Sigmoid colon (tissue), 4 donors: ENCODE measurements at regions not wholly inside any gene's neighbourhood (a gene's known extent, or its start where the extent isn't known, plus 50 kb on each side); places are given as distances from the start of the nearest gene placed in this dataset.

Source experiments
- EP300 ChIP-seq, 4 donors: sonication (generic); formaldehyde crosslinking; IDR thresholded peaks; one replicate each; pipeline ENCODE4 v1.6.1; 2017; ENCODE audit warnings: antibody characterized with exemption in 4 of 4
- TF ChIP-seq, protein P1 (sequence below), 4 experiments: fragments of 450-650 bp in 3 of 4; fragments of 200-600 bp in 1 of 4; IDR thresholded peaks; one replicate each; pipeline ENCODE4 v1.5.1; 2016 to 2019; ENCODE audit warnings: antibody characterized with exemption in 4 of 4, mild to moderate bottlenecking in 3 of 4, moderate library complexity in 2 of 4

DNA sequence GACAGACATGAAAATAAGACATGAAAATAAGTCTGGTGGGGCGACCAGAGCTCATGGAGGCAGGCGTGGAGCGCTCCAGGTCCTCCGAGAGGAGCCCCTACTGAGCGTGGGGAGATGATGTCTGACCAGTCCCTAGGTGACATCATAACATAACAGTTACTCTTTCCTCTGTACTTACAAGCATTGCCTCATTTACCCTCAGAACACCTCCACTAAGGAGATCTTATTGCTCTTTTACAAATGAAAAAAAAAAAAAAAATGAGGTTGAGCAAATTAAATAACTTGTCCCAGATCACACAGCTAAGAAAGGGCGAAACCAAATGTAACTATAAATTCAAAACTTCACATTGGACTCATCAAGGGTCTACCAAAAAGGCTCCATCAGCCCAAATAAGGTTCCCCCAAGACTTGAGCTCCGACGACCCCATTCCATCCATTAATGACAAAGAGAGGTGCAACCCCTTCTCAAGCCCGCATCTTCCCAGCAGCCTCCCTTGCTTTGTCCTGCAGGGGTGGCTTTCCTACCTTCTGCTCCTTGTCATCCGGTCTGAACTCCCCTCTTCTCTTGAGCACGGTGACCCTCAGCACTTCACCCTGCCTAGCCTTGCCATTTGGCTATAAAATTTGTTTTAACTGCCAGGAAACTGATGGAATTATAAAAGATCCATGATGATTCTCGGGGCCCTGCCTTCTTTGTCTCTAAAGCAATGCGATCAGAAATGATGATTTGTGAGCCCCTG, 246.7 kb downstream of the DHX15 start:
- no peak for TF ChIP-seq EP300 (IDR thresholded peaks at IDR 0.05)
- TF ChIP-seq, protein P1, sequence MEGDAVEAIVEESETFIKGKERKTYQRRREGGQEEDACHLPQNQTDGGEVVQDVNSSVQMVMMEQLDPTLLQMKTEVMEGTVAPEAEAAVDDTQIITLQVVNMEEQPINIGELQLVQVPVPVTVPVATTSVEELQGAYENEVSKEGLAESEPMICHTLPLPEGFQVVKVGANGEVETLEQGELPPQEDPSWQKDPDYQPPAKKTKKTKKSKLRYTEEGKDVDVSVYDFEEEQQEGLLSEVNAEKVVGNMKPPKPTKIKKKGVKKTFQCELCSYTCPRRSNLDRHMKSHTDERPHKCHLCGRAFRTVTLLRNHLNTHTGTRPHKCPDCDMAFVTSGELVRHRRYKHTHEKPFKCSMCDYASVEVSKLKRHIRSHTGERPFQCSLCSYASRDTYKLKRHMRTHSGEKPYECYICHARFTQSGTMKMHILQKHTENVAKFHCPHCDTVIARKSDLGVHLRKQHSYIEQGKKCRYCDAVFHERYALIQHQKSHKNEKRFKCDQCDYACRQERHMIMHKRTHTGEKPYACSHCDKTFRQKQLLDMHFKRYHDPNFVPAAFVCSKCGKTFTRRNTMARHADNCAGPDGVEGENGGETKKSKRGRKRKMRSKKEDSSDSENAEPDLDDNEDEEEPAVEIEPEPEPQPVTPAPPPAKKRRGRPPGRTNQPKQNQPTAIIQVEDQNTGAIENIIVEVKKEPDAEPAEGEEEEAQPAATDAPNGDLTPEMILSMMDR (IDR thresholded peaks at IDR 0.05), result no peak
